Muscle of back (tissue), 3 donors: ENCODE measurements at regions not wholly inside any gene's neighbourhood (a gene's known extent, or its start where the extent isn't known, plus 50 kb on each side); places are given as distances from the start of the nearest gene placed in this dataset.
"Not testable (repeated sequence)": the region's sequence is repeated elsewhere in the genome, so short reads cannot be mapped to it uniquely, and the experiment has no call there.

ENCODE experiments used
- DNase-seq, 3 donors: peaks; one replicate each; pipeline versions ENCODE4 v3.0.0 to v3.0.0-alpha.2; 2013

GRCh38 chr1:116185161-116185701 is 74.0 kb downstream of the MAB21L3 start:
- DNase-seq: no peak

- no peak for DNase-seq
Observed at GRCh38 chr1:116189481-116189880, 78.3 kb downstream of the MAB21L3 start.

- DNase-seq: no peak
Observed at GRCh38 chr1:116191294-116191693, 80.1 kb downstream of the MAB21L3 start.

GRCh38 chr1:116193768-116194167 is 82.6 kb downstream of the MAB21L3 start:
- no peak for DNase-seq

GRCh38 chr1:116194568-116194967 is 83.4 kb downstream of the MAB21L3 start:
- DNase-seq: no peak

- DNase-seq: no peak
Observed at GRCh38 chr1:116195077-116195868, 84.1 kb downstream of the MAB21L3 start.

GRCh38 chr1:116200343-116200742 is 89.1 kb downstream of the MAB21L3 start:
- not testable (repeated sequence) for DNase-seq

GRCh38 chr1:116201911-116202310 is 90.7 kb downstream of the MAB21L3 start:
- no peak for DNase-seq

- peak in 1 of 3 donors; percentile 5 for DNase-seq
Observed at GRCh38 chr1:116203181-116203723, 92.1 kb downstream of the MAB21L3 start.

GRCh38 chr1:116203920-116204319 is 92.7 kb downstream of the MAB21L3 start:
- DNase-seq: peak in 2 of 3 donors; percentile 12 to 15

GRCh38 chr1:116205941-116206679 is 94.9 kb downstream of the MAB21L3 start:
- no peak for DNase-seq

GRCh38 chr1:116207126-116207735 is 96.0 kb downstream of the MAB21L3 start:
- DNase-seq: no peak

GRCh38 chr1:116208136-116208535 is 96.9 kb downstream of the MAB21L3 start:
- DNase-seq: no peak

- no peak for DNase-seq
Observed at GRCh38 chr1:116211294-116211693, 100.1 kb downstream of the MAB21L3 start.

GRCh38 chr1:116218922-116219321 is 107.7 kb downstream of the MAB21L3 start:
- no peak for DNase-seq

GRCh38 chr1:116219651-116220434 is 108.6 kb downstream of the MAB21L3 start:
- DNase-seq: no peak

- DNase-seq: no peak
Observed at GRCh38 chr1:116224111-116224510, 112.9 kb downstream of the MAB21L3 start.

GRCh38 chr1:116224561-116224960 is 113.4 kb downstream of the MAB21L3 start:
- no peak for DNase-seq

- no peak for DNase-seq
Observed at GRCh38 chr1:116226017-116226416, 114.8 kb downstream of the MAB21L3 start.

- DNase-seq: no peak
Observed at GRCh38 chr1:116228511-116228910, 117.3 kb downstream of the MAB21L3 start.

GRCh38 chr1:116230712-116231111 is 119.5 kb downstream of the MAB21L3 start:
- DNase-seq: no peak
